Stimulated activated naive B cell treated with anti-CD40 and anti-IgM and Interleukin-4, amounts not matched to agents 10 μg/mL and 1 μg/mL and 100 μg/mL, for 72 hours (primary cell): ENCODE measurements at regions not wholly inside any gene's neighbourhood (a gene's known extent, or its start where the extent isn't known, plus 50 kb on each side); places are given as distances from the start of the nearest gene placed in this dataset.
"Not testable (repeated sequence)": the region's sequence is repeated elsewhere in the genome, so short reads cannot be mapped to it uniquely, and the experiment has no call there.

Source experiments
- ATAC-seq, 2 donors: fragments of 150-1000 bp; cut with Tn5 transposase; replicated peaks; 2 replicates each; pipeline ENCODE4 v1.10.0; 2021; ENCODE audit warnings: moderate library complexity in 1 of 2
- DNase-seq: peaks from one replicate; pipeline ENCODE4 v3.0.0; 2021
- H3K27ac Mint-ChIP-seq: one replicate; pipeline ENCODE4 v1.8.0; 2022; ENCODE audit warnings: mild to moderate bottlenecking, mixed read lengths
- H3K27me3 Mint-ChIP-seq, 2 donors: one replicate each; pipeline ENCODE4 v1.8.0; 2022; ENCODE audit warnings: mixed read lengths in 2 of 2
- H3K36me3 Mint-ChIP-seq, 2 donors: one replicate each; pipeline ENCODE4 v1.8.0; 2022; ENCODE audit warnings: mixed read lengths in 2 of 2, mild to moderate bottlenecking in 1 of 2
- H3K4me1 Mint-ChIP-seq, 2 donors: one replicate each; pipeline ENCODE4 v1.8.0; 2022; ENCODE audit warnings: mixed read lengths in 2 of 2, mild to moderate bottlenecking in 1 of 2
- H3K4me3 Mint-ChIP-seq, 2 donors: one replicate each; pipeline ENCODE4 v1.8.0; 2022; ENCODE audit warnings: mild to moderate bottlenecking in 2 of 2, mixed read lengths in 2 of 2, moderate library complexity in 1 of 2
- H3K9me3 Mint-ChIP-seq, 2 donors: one replicate each; pipeline ENCODE4 v1.8.0; 2022; ENCODE audit warnings: mixed read lengths in 2 of 2, mild to moderate bottlenecking in 1 of 2

DNA sequence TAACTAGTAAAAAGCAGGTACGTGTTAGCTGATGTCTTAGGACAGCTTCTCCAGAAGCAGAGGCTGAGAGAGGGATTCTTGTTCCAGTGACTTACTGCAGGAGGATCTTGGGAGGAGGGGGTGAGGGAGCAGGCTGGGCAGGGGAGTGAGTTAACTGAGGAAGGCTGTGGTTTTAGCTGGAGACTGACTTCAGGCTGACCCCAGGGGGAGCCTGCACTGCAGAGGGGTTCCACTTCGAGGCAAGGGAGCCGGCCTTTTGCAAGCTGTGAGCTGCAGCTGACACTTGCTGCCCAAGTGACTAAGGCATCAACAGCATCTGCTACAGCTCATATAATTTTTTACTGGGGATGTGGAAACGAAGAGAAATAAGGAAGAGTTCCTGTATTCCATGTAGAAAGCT, 50.4 kb upstream of the SOD1 start:
- no peak for ATAC-seq
- Mint-ChIP-seq H3K4me1 (peaks cover 5 to 16% of the 10 kb centered on the region in 2 donors), H3K27ac (no peak overlapping the region), H3K4me3 (no peak overlapping the region), H3K36me3 (peaks cover 4 to 14% of the 10 kb centered on the region in 2 donors), H3K27me3 (peaks cover 22 to 32% of the 10 kb centered on the region in 2 donors), H3K9me3 (peaks cover 8 to 15% of the 10 kb centered on the region in 2 donors)
- no peak for DNase-seq

DNA sequence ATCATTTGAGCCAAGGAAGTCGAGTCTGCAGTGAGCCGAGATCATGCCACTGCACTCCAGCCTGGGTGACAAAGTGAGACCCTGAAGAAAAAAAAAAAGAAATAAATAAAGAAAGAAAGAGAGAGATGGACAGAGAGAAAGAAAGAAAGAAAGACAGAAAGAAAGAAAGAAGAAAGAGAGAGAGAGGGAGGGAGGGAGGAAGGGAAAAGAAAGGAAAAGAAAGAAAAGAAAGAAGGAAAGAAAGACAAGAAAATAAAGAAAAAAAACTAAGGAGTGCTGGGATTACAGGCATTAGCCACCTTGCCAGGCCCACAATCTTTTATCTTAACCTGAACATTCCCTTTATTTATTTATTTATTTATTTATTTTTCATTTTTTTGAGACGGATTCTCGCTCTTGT, 51.7 kb upstream of the SOD1 start:
- H3K4me3 Mint-ChIP-seq: no peak overlapping the region
- H3K36me3 Mint-ChIP-seq: peaks cover 4 to 14% of the 10 kb centered on the region in 2 donors
- H3K4me1 Mint-ChIP-seq: peaks cover 0 to 8% of the 10 kb centered on the region in 2 donors
- DNase-seq (no peak), ATAC-seq (no peak)
- H3K27me3 Mint-ChIP-seq: peaks cover 15 to 24% of the 10 kb centered on the region in 2 donors
- H3K27ac Mint-ChIP-seq: no peak overlapping the region
- peaks cover 8 to 15% of the 10 kb centered on the region in 2 donors for H3K9me3 Mint-ChIP-seq

GRCh38 chr21:31606081-31606874, 53.2 kb upstream of the SOD1 start:
- ATAC-seq (no peak), DNase-seq (no peak)
- Mint-ChIP-seq H3K27ac (no peak overlapping the region), H3K4me1 (peaks cover 0 to 5% of the 10 kb centered on the region in 2 donors), H3K9me3 (peaks cover 5 to 7% of the 10 kb centered on the region in 2 donors), H3K27me3 (peaks cover 7 to 15% of the 10 kb centered on the region in 2 donors), H3K4me3 (no peak overlapping the region), H3K36me3 (peaks cover 4 to 7% of the 10 kb centered on the region in 2 donors)

DNA sequence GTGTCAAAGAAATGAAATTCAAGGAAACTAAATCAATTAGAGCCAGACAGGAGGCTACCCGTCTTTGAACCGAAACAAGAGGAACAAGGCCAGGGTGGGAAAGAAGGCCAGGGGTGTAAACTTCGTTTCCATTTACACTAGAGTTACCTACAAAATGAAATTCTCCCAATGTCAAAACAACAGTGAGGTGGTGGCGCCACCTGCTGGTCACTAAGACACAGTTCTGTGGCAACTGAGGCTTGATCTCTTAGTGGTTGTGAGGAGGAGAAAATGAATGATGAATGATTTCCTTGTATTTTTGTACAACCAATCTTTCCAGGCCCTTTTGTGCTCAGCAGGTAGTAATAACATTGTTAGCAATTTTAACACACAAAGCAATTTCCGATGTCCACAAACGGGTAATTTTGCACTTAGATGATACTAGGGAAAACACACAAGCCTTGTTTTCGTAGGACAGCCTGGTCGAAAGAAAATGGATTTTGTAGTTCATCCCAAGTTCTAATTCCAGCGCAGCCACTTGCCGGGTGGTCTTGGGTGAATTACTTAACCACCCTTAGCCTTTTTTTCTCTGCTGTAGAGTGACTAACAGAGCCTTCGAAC, 54.8 kb upstream of the SOD1 start:
- H3K36me3 Mint-ChIP-seq: no peaks in the 10 kb centered on the region
- peak; percentile 82 to 91 for ATAC-seq
- no peak overlapping the region for H3K4me3 Mint-ChIP-seq

GRCh38 chr21:31599563-31599962, 59.9 kb upstream of the SOD1 start:
- DNase-seq: no peak
- ATAC-seq: no peak
- Mint-ChIP-seq H3K27me3 (peaks cover 0 to 5% of the 10 kb centered on the region in 2 donors), H3K4me3 (no peak overlapping the region), H3K36me3 (no peaks in the 10 kb centered on the region), H3K27ac (no peak overlapping the region), H3K9me3 (no peaks in the 10 kb centered on the region), H3K4me1 (peaks cover 0 to 4% of the 10 kb centered on the region in 2 donors)

More for the DNA sequence above, 54.8 kb upstream of the SOD1 start:
- peak; percentile 14 for DNase-seq
- Mint-ChIP-seq H3K9me3 (no peaks in the 10 kb centered on the region), H3K27ac (no peak overlapping the region), H3K4me1 (peaks cover 0 to 5% of the 10 kb centered on the region in 2 donors), H3K27me3 (no peaks in the 10 kb centered on the region)

- no peak overlapping the region for H3K4me3 Mint-ChIP-seq
- no peaks in the 10 kb centered on the region for H3K9me3 Mint-ChIP-seq
- H3K4me1 Mint-ChIP-seq: no peaks in the 10 kb centered on the region
- ATAC-seq (no peak), DNase-seq (no peak)
- H3K27me3 Mint-ChIP-seq: peaks cover 0 to 5% of the 10 kb centered on the region in 2 donors
- no peak overlapping the region for H3K27ac Mint-ChIP-seq
- H3K36me3 Mint-ChIP-seq: no peaks in the 10 kb centered on the region
These were observed 60.5 kb upstream of the SOD1 start for GRCh38 chr21:31599013-31599412.

DNA sequence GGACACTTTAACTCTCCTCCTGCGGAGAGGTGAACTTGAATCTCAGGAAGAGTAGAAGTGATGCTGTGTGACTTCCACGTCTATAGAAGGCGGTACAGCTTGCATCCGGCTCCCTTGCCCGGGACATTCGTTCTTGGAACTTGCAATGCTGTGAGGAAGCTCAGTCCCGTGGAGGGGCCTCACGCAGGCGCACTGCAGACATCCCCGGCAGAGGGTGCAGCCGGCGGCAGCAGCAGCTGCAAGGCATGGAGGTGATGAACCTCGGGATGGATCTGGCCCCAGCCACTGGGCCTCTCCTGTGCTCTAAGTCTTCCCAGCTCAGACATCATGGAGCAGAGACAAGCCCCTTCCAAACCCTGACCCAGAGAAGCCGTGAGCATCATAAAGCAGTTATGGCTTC, 61.8 kb upstream of the SOD1 start:
- Mint-ChIP-seq H3K27me3 (peaks cover 0 to 5% of the 10 kb centered on the region in 2 donors), H3K4me1 (no peaks in the 10 kb centered on the region), H3K27ac (no peak overlapping the region), H3K4me3 (no peak overlapping the region), H3K9me3 (no peaks in the 10 kb centered on the region), H3K36me3 (no peaks in the 10 kb centered on the region)
- no peak for DNase-seq
- ATAC-seq: no peak

GRCh38 chr21:31596055-31596454, 63.4 kb upstream of the SOD1 start:
- H3K27me3 Mint-ChIP-seq: peaks cover 0 to 5% of the 10 kb centered on the region in 2 donors
- H3K9me3 Mint-ChIP-seq: no peaks in the 10 kb centered on the region
- H3K4me3 Mint-ChIP-seq: no peak overlapping the region
- H3K36me3 Mint-ChIP-seq: no peaks in the 10 kb centered on the region
- DNase-seq (no peak), ATAC-seq (no peak)
- no peak overlapping the region for H3K27ac Mint-ChIP-seq
- H3K4me1 Mint-ChIP-seq: no peaks in the 10 kb centered on the region

DNA sequence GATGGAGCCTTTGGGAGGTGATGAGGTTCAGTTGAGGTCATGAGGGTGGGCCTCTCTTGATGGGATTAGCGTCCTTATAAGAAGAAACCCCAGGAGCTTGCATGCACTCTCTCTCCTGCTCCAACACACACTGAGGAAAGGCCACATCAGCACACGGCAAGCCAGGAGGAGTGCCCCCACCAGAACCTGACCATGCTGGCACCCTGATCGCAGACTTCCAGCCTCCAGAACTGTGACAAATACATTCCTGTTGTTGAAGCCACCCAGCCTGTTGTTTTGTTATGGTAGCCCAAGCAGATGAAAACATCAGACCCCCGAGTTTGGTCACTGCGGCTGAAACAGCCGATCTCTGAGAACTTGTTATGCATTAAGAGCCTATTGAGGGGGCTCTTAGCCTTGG, 64.8 kb upstream of the SOD1 start:
- Mint-ChIP-seq H3K4me3 (no peak overlapping the region), H3K9me3 (no peaks in the 10 kb centered on the region), H3K27ac (no peak overlapping the region), H3K4me1 (no peaks in the 10 kb centered on the region), H3K27me3 (peaks cover 0 to 8% of the 10 kb centered on the region in 2 donors), H3K36me3 (no peaks in the 10 kb centered on the region)
- DNase-seq (no peak), ATAC-seq (no peak)

- H3K27ac Mint-ChIP-seq: no peak overlapping the region
- no peaks in the 10 kb centered on the region for H3K9me3 Mint-ChIP-seq
- H3K27me3 Mint-ChIP-seq: peaks cover 0 to 9% of the 10 kb centered on the region in 2 donors
- ATAC-seq: no peak
- no peaks in the 10 kb centered on the region for H3K36me3 Mint-ChIP-seq
- H3K4me1 Mint-ChIP-seq: no peaks in the 10 kb centered on the region
- DNase-seq: no peak
- no peak overlapping the region for H3K4me3 Mint-ChIP-seq
These were observed 65.2 kb upstream of the SOD1 start for GRCh38 chr21:31594279-31594678.

DNA sequence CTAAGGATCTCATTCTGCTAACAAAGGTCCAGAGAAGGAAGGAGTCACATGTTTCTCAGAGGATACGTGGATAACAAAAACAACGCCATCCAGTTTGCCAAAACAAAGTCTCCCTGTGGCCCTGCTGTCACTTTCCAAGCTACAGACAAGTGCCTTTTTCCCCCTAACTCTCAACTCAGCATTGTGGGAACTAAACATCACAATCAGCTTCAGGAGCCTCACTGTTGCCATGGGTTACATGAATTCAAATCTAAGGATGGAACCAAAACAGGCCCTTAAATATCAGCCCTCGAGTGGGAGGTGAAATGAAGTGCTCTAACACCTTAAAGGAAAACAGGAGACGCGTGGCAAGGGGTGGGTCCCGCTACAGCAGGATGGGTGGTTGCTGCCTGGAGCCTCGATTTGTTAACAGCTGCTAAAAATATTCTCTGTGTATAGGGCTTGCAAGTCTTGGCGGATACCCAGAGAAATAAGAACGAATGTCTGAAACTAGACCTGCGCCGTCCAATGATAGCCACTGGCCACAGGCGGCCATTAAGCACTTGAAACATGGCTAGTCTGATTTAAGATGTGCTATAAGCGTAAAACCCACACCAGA, 66.4 kb upstream of the SOD1 start:
- Mint-ChIP-seq H3K4me1 (no peaks in the 10 kb centered on the region), H3K36me3 (no peaks in the 10 kb centered on the region), H3K27ac (no peak overlapping the region), H3K27me3 (peaks cover 0 to 9% of the 10 kb centered on the region in 2 donors), H3K4me3 (no peak overlapping the region), H3K9me3 (no peaks in the 10 kb centered on the region)
- DNase-seq (no peak), ATAC-seq (no peak)

DNA sequence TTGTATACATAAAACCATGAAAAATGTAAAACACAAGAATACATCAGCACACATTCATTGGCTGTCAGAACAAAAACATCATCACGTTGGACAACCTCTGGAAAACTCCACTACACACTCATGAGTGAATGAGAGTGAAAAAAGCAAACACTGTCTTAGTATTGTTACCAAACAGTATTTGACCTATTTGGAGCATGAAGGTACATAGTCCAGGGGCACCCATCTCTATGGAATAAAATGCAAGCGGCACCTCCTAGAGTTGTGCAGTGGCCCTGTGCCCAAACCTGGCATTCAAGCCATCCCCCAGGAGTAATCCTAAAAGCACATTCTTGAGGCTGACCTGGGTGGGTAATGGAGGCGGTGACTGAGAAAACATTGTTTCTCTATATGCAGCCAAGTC, 67.0 kb upstream of the SOD1 start:
- Mint-ChIP-seq H3K4me3 (no peak overlapping the region), H3K4me1 (no peaks in the 10 kb centered on the region), H3K27me3 (peaks cover 0 to 9% of the 10 kb centered on the region in 2 donors), H3K9me3 (no peaks in the 10 kb centered on the region), H3K27ac (no peak overlapping the region), H3K36me3 (no peaks in the 10 kb centered on the region)
- DNase-seq (no peak), ATAC-seq (no peak)

DNA sequence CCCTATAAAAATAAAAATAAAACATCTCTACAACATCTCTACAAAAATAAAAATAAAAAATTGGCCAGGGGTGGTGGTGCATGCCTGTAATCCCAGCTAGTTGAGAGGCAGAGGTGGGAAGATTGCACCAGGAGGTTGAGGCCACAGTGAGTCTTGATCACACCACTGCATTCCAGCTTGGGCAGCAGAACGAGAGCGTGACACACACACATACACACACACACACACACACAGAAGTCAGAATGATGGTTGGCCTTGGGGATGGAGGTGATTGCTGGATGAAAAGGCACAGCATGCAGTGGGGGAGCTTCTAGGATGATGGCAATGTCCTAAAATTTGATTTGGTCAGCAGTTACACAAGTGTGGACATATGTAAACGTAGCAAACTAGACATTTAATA, 69.7 kb upstream of the SOD1 start:
- no peaks in the 10 kb centered on the region for H3K4me1 Mint-ChIP-seq
- H3K4me3 Mint-ChIP-seq: no peak overlapping the region
- H3K27me3 Mint-ChIP-seq: peaks cover 4 to 8% of the 10 kb centered on the region in 2 donors
- ATAC-seq: no peak
- no peaks in the 10 kb centered on the region for H3K36me3 Mint-ChIP-seq
- H3K9me3 Mint-ChIP-seq: no peaks in the 10 kb centered on the region
- no peak for DNase-seq
- no peak overlapping the region for H3K27ac Mint-ChIP-seq

- Mint-ChIP-seq H3K4me1 (no peaks in the 10 kb centered on the region), H3K27me3 (peaks cover 4 to 8% of the 10 kb centered on the region in 2 donors), H3K4me3 (no peak overlapping the region), H3K27ac (no peak overlapping the region), H3K36me3 (no peaks in the 10 kb centered on the region), H3K9me3 (no peaks in the 10 kb centered on the region)
- no peak for DNase-seq
- ATAC-seq: no peak
These were observed 73.4 kb upstream of the SOD1 start for GRCh38 chr21:31586118-31586517.

GRCh38 chr21:31583937-31584336, 75.6 kb upstream of the SOD1 start:
- H3K27me3 Mint-ChIP-seq: peaks cover 0 to 15% of the 10 kb centered on the region in 2 donors
- not testable (repeated sequence) for H3K4me1 Mint-ChIP-seq, ATAC-seq, DNase-seq, H3K4me3 Mint-ChIP-seq, H3K9me3 Mint-ChIP-seq, H3K36me3 Mint-ChIP-seq, H3K27ac Mint-ChIP-seq
